ENCODE measurements at regions not wholly inside any gene's neighbourhood (a gene's known extent, or its start where the extent isn't known, plus 50 kb on each side); places are given as distances from the start of the nearest gene placed in this dataset.
A peak's percentile ranks its signal among the peaks of the same experiment; 100 is the strongest.

GRCh38 chr18:65282096-65282495, 468.7 kb upstream of the CDH7 start:
- H3K27me3 ChIP-seq (ENCODE audit: insufficient read depth, low read length), result no peaks in the 10 kb centered on the region
- no peak overlapping the region for H3K4me3 ChIP-seq (ENCODE audit: low read length)
- H3K36me3 ChIP-seq (ENCODE audit: insufficient read depth, low read depth, low read length), result no peaks in the 10 kb centered on the region
- peaks cover 13% of the 10 kb centered on the region; the same call in 1 of the 2 replicates for H3K4me1 ChIP-seq (ENCODE audit: insufficient read depth, low read length)
- H3K27ac ChIP-seq (ENCODE audit: low read length), result no peak overlapping the region
- no peak overlapping the region for H3K9ac ChIP-seq (ENCODE audit: low read depth, low read length)
- no peaks in the 10 kb centered on the region for H3K9me3 ChIP-seq (ENCODE audit: insufficient read depth, low read depth, low read length)

GRCh38 chr18:65279668-65280305, 471.0 kb upstream of the CDH7 start:
- Histone ChIP-seq H3K27ac (ENCODE audit: low read length) (no peak overlapping the region), H3K9me3 (ENCODE audit: insufficient read depth, low read depth, low read length) (no peaks in the 10 kb centered on the region), H3K36me3 (ENCODE audit: insufficient read depth, low read depth, low read length) (no peaks in the 10 kb centered on the region), H3K4me3 (ENCODE audit: low read length) (no peak overlapping the region), H3K27me3 (ENCODE audit: insufficient read depth, low read length) (no peaks in the 10 kb centered on the region), H3K9ac (ENCODE audit: low read depth, low read length) (no peak overlapping the region), H3K4me1 (ENCODE audit: insufficient read depth, low read length) (peaks cover 13% of the 10 kb centered on the region; the same call in 1 of the 2 replicates)

- Histone ChIP-seq H3K36me3 (ENCODE audit: insufficient read depth, low read depth, low read length) (no peaks in the 10 kb centered on the region), H3K9ac (ENCODE audit: low read depth, low read length) (no peak overlapping the region), H3K4me3 (ENCODE audit: low read length) (no peak overlapping the region), H3K9me3 (ENCODE audit: insufficient read depth, low read depth, low read length) (no peaks in the 10 kb centered on the region), H3K27ac (ENCODE audit: low read length) (no peak overlapping the region), H3K27me3 (ENCODE audit: insufficient read depth, low read length) (no peaks in the 10 kb centered on the region), H3K4me1 (ENCODE audit: insufficient read depth, low read length) (peaks cover 13% of the 10 kb centered on the region; the same call in 1 of the 2 replicates)
Observed at GRCh38 chr18:65278939-65279667, 471.7 kb upstream of the CDH7 start.

- no peaks in the 10 kb centered on the region for H3K27me3 ChIP-seq (ENCODE audit: insufficient read depth, low read length)
- no peak overlapping the region for H3K9ac ChIP-seq (ENCODE audit: low read depth, low read length)
- no peaks in the 10 kb centered on the region for H3K4me1 ChIP-seq (ENCODE audit: insufficient read depth, low read length)
- no peaks in the 10 kb centered on the region for H3K9me3 ChIP-seq (ENCODE audit: insufficient read depth, low read depth, low read length)
- no peak overlapping the region for H3K4me3 ChIP-seq (ENCODE audit: low read length)
- H3K27ac ChIP-seq (ENCODE audit: low read length), result no peak overlapping the region
- H3K36me3 ChIP-seq (ENCODE audit: insufficient read depth, low read depth, low read length), result no peaks in the 10 kb centered on the region
Observed at GRCh38 chr18:65269375-65269774, 481.4 kb upstream of the CDH7 start.

- H3K27ac ChIP-seq (ENCODE audit: low read length), result no peak overlapping the region
- H3K27me3 ChIP-seq (ENCODE audit: insufficient read depth, low read length), result no peaks in the 10 kb centered on the region
- no peaks in the 10 kb centered on the region for H3K4me1 ChIP-seq (ENCODE audit: insufficient read depth, low read length)
- H3K36me3 ChIP-seq (ENCODE audit: insufficient read depth, low read depth, low read length), result no peaks in the 10 kb centered on the region
- H3K9me3 ChIP-seq (ENCODE audit: insufficient read depth, low read depth, low read length), result no peaks in the 10 kb centered on the region
- no peak overlapping the region for H3K4me3 ChIP-seq (ENCODE audit: low read length)
- no peak overlapping the region for H3K9ac ChIP-seq (ENCODE audit: low read depth, low read length)
Observed at GRCh38 chr18:65265761-65266160, 485.1 kb upstream of the CDH7 start.

GRCh38 chr18:65260030-65260429, 490.8 kb upstream of the CDH7 start:
- Histone ChIP-seq H3K36me3 (ENCODE audit: insufficient read depth, low read depth, low read length) (no peaks in the 10 kb centered on the region), H3K9me3 (ENCODE audit: insufficient read depth, low read depth, low read length) (no peaks in the 10 kb centered on the region), H3K4me3 (ENCODE audit: low read length) (no peak overlapping the region), H3K27me3 (ENCODE audit: insufficient read depth, low read length) (no peaks in the 10 kb centered on the region; the same call in 1 of the 2 replicates), H3K4me1 (ENCODE audit: insufficient read depth, low read length) (peaks cover 6% of the 10 kb centered on the region; the same call in 1 of the 2 replicates), H3K27ac (ENCODE audit: low read length) (no peak overlapping the region), H3K9ac (ENCODE audit: low read depth, low read length) (no peak overlapping the region)

- no peaks in the 10 kb centered on the region for H3K36me3 ChIP-seq (ENCODE audit: insufficient read depth, low read depth, low read length)
- H3K9me3 ChIP-seq (ENCODE audit: insufficient read depth, low read depth, low read length), result no peaks in the 10 kb centered on the region
- no peak overlapping the region for H3K4me3 ChIP-seq (ENCODE audit: low read length)
Observed at GRCh38 chr18:65259403-65259802, 491.4 kb upstream of the CDH7 start.

GRCh38 chr18:65257149-65257548, 493.7 kb upstream of the CDH7 start:
- no peaks in the 10 kb centered on the region for H3K9me3 ChIP-seq (ENCODE audit: insufficient read depth, low read depth, low read length)
- H3K9ac ChIP-seq (ENCODE audit: low read depth, low read length), result no peak overlapping the region
- H3K27ac ChIP-seq (ENCODE audit: low read length), result no peak overlapping the region
- peaks cover 6% of the 10 kb centered on the region; the same call in 1 of the 2 replicates for H3K4me1 ChIP-seq (ENCODE audit: insufficient read depth, low read length)
- H3K27me3 ChIP-seq (ENCODE audit: insufficient read depth, low read length), result no peaks in the 10 kb centered on the region; the same call in 1 of the 2 replicates
- H3K4me3 ChIP-seq (ENCODE audit: low read length), result peak overlapping the region; percentile 25; the same call in 1 of the 2 replicates
- H3K36me3 ChIP-seq (ENCODE audit: insufficient read depth, low read depth, low read length), result no peaks in the 10 kb centered on the region

More at GRCh38 chr18:65259403-65259802, 491.4 kb upstream of the CDH7 start:
- Histone ChIP-seq H3K27ac (ENCODE audit: low read length) (no peak overlapping the region), H3K9ac (ENCODE audit: low read depth, low read length) (no peak overlapping the region), H3K4me1 (ENCODE audit: insufficient read depth, low read length) (peaks cover 6% of the 10 kb centered on the region; the same call in 1 of the 2 replicates), H3K27me3 (ENCODE audit: insufficient read depth, low read length) (no peaks in the 10 kb centered on the region; the same call in 1 of the 2 replicates)

GRCh38 chr18:65255417-65255816, 495.4 kb upstream of the CDH7 start:
- H3K36me3 ChIP-seq (ENCODE audit: insufficient read depth, low read depth, low read length), result no peaks in the 10 kb centered on the region
- no peaks in the 10 kb centered on the region for H3K9me3 ChIP-seq (ENCODE audit: insufficient read depth, low read depth, low read length)

GRCh38 chr18:65239787-65240186, 511.0 kb upstream of the CDH7 start:
- Histone ChIP-seq H3K36me3 (ENCODE audit: insufficient read depth, low read depth, low read length) (no peaks in the 10 kb centered on the region), H3K9ac (ENCODE audit: low read depth, low read length) (no peak overlapping the region), H3K4me3 (ENCODE audit: low read length) (no peak overlapping the region), H3K4me1 (ENCODE audit: insufficient read depth, low read length) (no peaks in the 10 kb centered on the region), H3K9me3 (ENCODE audit: insufficient read depth, low read depth, low read length) (no peaks in the 10 kb centered on the region), H3K27ac (ENCODE audit: low read length) (no peak overlapping the region), H3K27me3 (ENCODE audit: insufficient read depth, low read length) (no peaks in the 10 kb centered on the region)

More at GRCh38 chr18:65255417-65255816, 495.4 kb upstream of the CDH7 start:
- peaks cover 6% of the 10 kb centered on the region; the same call in 1 of the 2 replicates for H3K4me1 ChIP-seq (ENCODE audit: insufficient read depth, low read length)
- H3K27ac ChIP-seq (ENCODE audit: low read length), result no peak overlapping the region
- no peak overlapping the region for H3K9ac ChIP-seq (ENCODE audit: low read depth, low read length)
- no peak overlapping the region for H3K4me3 ChIP-seq (ENCODE audit: low read length)
- no peaks in the 10 kb centered on the region; the same call in 1 of the 2 replicates for H3K27me3 ChIP-seq (ENCODE audit: insufficient read depth, low read length)

GRCh38 chr18:65235966-65236624, 514.7 kb upstream of the CDH7 start:
- Histone ChIP-seq H3K36me3 (ENCODE audit: insufficient read depth, low read depth, low read length) (no peaks in the 10 kb centered on the region), H3K27ac (ENCODE audit: low read length) (no peak overlapping the region), H3K9me3 (ENCODE audit: insufficient read depth, low read depth, low read length) (no peaks in the 10 kb centered on the region), H3K4me3 (ENCODE audit: low read length) (no peak overlapping the region), H3K27me3 (ENCODE audit: insufficient read depth, low read length) (no peaks in the 10 kb centered on the region), H3K4me1 (ENCODE audit: insufficient read depth, low read length) (no peaks in the 10 kb centered on the region), H3K9ac (ENCODE audit: low read depth, low read length) (no peak overlapping the region)
